ENCODE measurements at regions not wholly inside any gene's neighbourhood (a gene's known extent, or its start where the extent isn't known, plus 50 kb on each side); places are given as distances from the start of the nearest gene placed in this dataset.

DNA sequence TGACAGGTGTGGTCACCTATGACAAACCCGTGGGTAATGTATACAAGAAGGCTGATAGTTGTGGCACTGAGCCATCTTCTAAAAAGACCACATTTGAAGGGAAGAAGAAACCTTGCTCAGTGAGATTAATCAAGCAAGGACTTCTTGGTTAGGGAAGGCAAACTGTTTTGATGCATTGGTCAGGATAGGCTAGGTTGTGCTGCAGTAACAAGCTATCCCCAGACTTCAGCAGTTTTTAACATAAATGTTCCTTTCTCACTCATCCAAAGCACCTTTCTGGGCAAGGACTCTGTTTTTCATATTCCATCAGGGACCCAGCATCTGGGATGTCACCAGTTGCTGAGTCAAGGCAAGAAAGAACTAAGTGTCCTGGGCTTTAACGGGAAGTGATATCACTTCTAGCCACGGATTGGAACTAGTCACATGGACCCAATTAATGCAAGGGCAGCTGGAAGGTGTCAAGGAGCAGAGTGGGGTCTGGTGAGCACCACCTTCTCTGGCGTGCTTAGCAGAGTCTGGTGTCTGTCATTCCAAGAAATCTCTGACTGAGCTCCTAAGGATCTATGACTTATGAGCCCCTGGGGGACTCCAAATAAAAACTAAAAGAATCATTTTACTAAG is 52.0 kb upstream of the CCL2 start:
- TF ChIP-seq, protein P1, sequence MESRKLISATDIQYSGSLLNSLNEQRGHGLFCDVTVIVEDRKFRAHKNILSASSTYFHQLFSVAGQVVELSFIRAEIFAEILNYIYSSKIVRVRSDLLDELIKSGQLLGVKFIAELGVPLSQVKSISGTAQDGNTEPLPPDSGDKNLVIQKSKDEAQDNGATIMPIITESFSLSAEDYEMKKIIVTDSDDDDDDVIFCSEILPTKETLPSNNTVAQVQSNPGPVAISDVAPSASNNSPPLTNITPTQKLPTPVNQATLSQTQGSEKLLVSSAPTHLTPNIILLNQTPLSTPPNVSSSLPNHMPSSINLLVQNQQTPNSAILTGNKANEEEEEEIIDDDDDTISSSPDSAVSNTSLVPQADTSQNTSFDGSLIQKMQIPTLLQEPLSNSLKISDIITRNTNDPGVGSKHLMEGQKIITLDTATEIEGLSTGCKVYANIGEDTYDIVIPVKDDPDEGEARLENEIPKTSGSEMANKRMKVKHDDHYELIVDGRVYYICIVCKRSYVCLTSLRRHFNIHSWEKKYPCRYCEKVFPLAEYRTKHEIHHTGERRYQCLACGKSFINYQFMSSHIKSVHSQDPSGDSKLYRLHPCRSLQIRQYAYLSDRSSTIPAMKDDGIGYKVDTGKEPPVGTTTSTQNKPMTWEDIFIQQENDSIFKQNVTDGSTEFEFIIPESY (IDR thresholded peaks at IDR 0.05) = no peak
- no peak for TF ChIP-seq RAD21 (IDR thresholded peaks at IDR 0.05; ENCODE audit: insufficient read depth, low read depth, low read length)

All from GM12878 (cell line).